Testis (tissue), 2 donors: ENCODE measurements at regions not wholly inside any gene's neighbourhood (a gene's known extent, or its start where the extent isn't known, plus 50 kb on each side); places are given as distances from the start of the nearest gene placed in this dataset.

Experiments used
- DNase-seq: peaks from one replicate; pipeline ENCODE4 v3.0.0-alpha.2; 2019
- H3K27ac ChIP-seq, 2 donors: fragments of 200-600 bp; sonication (generic); one replicate each; pipeline ENCODE4 v1.5.1; 2019
- H3K27me3 ChIP-seq: fragments of 200-600 bp; sonication (generic); one replicate; pipeline ENCODE4 v1.5.1; 2019
- H3K36me3 ChIP-seq: fragments of 200-600 bp; sonication (generic); one replicate; pipeline ENCODE4 v1.5.1; 2017; ENCODE audit warnings: low read depth; ENCODE audit errors: missing control alignments
- H3K4me1 ChIP-seq: fragments of 200-600 bp; sonication (generic); one replicate; pipeline ENCODE4 v1.5.1; 2019
- H3K4me3 ChIP-seq, 2 donors: fragments of 200-600 bp; sonication (generic); one replicate each; pipeline ENCODE4 v1.5.1; 2017 to 2019
- H3K9me3 ChIP-seq: fragments of 200-600 bp; sonication (generic); one replicate; pipeline ENCODE4 v1.5.1; 2017
- POLR2A ChIP-seq: fragments of 450-650 bp; IDR thresholded peaks from one replicate; pipeline ENCODE4 v1.6.1; 2017; ENCODE audit warnings: antibody characterized with exemption, mild to moderate bottlenecking, moderate library complexity
- WGBS, 2 donors: methylation state at CpG; one replicate each; pipeline ENCODE4 v1.1.5; 2018; 5-methylcytosine and 5-hydroxymethylcytosine counted together
- intact Hi-C: fragments of 100-400 bp; cut with DNase I; formaldehyde crosslinking; loops from one replicate; pipeline ENCODE4 v1.15.1; 2023; ENCODE audit warnings: low total_unique reads
- TF ChIP-seq, protein P1 (sequence below), 3 experiments: fragments of 450-650 bp in 2 of 3; fragments of 200-600 bp in 1 of 3; sonication (generic) in 1 of 3; IDR thresholded peaks; one replicate each; pipeline ENCODE4 v1.5.1; 2016 to 2019; ENCODE audit warnings: antibody characterized with exemption in 3 of 3, mild to moderate bottlenecking in 2 of 3, moderate library complexity in 1 of 3

DNA sequence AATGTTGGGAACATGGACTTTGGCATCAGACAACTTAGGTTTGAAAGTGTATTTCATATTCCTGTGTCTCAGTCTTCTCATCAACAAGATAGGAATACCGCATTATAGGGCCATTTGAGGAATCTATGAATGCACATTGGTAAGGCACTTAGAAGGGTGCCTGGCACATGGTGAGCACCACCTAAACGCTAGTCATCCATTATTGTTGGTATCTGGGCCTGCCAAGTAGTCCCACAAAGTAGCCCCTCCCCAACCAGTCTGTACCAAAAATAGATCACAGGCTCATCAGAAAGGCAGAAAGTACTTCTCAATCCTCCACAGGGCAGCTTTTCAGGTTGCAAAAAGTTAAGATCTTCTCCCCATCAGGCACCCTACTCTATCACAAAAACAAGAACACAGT, 162.3 kb upstream of the KLF3 start:
- intact Hi-C loops = no loop called here
- no peak for DNase-seq
- Histone ChIP-seq H3K9me3 (no peaks in the 10 kb centered on the region), H3K4me3 (no peak overlapping the region), H3K27ac (no peak overlapping the region), H3K27me3 (no peaks in the 10 kb centered on the region), H3K4me1 (no peaks in the 10 kb centered on the region), H3K36me3 (no peaks in the 10 kb centered on the region)
- WGBS, 2 donors = 91 to 95% methylated on average over 2 of the region's 2 CpGs
- TF ChIP-seq, protein P1, sequence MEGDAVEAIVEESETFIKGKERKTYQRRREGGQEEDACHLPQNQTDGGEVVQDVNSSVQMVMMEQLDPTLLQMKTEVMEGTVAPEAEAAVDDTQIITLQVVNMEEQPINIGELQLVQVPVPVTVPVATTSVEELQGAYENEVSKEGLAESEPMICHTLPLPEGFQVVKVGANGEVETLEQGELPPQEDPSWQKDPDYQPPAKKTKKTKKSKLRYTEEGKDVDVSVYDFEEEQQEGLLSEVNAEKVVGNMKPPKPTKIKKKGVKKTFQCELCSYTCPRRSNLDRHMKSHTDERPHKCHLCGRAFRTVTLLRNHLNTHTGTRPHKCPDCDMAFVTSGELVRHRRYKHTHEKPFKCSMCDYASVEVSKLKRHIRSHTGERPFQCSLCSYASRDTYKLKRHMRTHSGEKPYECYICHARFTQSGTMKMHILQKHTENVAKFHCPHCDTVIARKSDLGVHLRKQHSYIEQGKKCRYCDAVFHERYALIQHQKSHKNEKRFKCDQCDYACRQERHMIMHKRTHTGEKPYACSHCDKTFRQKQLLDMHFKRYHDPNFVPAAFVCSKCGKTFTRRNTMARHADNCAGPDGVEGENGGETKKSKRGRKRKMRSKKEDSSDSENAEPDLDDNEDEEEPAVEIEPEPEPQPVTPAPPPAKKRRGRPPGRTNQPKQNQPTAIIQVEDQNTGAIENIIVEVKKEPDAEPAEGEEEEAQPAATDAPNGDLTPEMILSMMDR (IDR thresholded peaks at IDR 0.05) = no peak
- TF ChIP-seq POLR2A = no peak

DNA sequence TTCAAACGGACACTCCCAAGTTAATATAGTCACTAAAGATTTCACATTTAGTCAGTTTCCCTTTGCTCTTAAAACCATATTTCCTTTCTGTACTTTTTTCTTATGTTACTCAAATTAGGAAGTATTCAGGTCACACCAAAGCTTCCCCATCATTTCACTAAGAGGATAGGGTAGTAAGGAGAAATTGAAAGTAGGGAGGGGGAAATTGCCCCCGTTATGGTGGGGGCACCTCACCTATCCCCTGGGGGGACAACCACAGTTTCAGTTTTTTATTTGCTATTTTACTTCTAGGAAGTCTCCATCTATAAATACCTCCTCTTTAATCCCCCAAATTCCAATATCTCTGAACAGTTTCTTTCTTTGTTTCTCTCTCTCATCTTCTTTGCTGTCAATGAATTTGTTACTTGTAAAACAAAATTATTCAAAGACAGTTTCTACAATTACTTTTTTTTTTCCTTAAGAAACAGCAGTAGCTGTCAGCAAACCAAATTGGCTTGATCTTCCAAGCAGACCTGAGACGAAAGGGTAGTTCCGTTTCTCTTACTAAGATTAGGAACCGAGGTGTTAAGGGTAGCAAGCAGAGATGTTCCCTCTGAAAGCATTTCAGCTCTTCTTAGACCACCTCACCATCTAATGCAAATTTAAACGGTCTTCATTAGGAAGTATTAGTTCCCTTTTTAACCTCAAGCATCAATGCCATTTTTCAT, 160.2 kb upstream of the KLF3 start:
- Histone ChIP-seq H3K27ac (no peak overlapping the region), H3K9me3 (no peaks in the 10 kb centered on the region), H3K27me3 (no peaks in the 10 kb centered on the region), H3K4me1 (no peaks in the 10 kb centered on the region), H3K36me3 (no peaks in the 10 kb centered on the region), H3K4me3 (no peak overlapping the region)
- WGBS, 2 donors = 86 to 88% methylated on average over 6 of the region's 6 CpGs
- no peak for DNase-seq
- intact Hi-C loops = no loop called here
- no peak for TF ChIP-seq POLR2A
- TF ChIP-seq, protein P1 (IDR thresholded peaks at IDR 0.05) = no peak

DNA sequence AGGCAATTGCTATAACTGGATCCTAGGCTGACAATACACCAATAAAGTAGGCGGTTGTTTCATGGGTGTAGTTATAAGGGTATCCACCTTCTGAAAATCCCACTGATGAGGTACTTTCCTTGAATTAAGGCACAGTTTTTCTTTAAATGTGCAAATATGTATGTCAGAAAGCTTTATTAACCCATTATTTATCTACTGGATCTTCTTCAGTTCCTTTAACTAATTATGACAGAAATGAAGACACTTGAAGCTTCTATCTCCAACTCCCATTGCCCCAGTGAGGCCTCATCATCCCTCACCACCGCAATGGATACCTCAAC, 159.6 kb upstream of the KLF3 start:
- H3K9me3 ChIP-seq = no peaks in the 10 kb centered on the region
- no peaks in the 10 kb centered on the region for H3K4me1 ChIP-seq
- DNase-seq = no peak
- H3K36me3 ChIP-seq = no peaks in the 10 kb centered on the region
- H3K27me3 ChIP-seq = no peaks in the 10 kb centered on the region
- 97 to 98% methylated on average over 2 of the region's 2 CpGs for WGBS, 2 donors
- TF ChIP-seq, protein P1 (IDR thresholded peaks at IDR 0.05) = no peak
- TF ChIP-seq POLR2A = no peak
- no peak overlapping the region for H3K27ac ChIP-seq
- no peak overlapping the region for H3K4me3 ChIP-seq
- intact Hi-C loops = no loop called here

DNA sequence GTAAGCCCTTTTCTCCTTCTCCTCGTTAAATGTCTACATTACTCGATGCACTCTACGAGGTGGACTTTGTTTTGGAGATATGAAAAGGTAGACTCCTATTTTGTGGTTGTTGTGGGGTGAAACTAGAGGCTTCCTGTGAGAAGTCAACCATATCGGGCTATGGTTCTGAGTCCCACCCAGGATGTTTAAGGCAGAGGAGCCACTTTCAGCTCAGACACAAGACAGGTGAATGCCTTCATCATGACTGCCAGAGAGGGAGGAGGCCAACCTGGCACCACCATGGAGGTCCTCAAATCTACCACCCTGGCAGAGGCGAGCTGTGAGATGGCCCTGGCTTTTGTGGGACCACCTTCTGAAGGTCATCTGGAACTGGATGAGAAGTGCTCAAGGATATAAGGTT, 154.4 kb upstream of the KLF3 start:
- intact Hi-C loops = no loop called here
- no peak for DNase-seq
- WGBS, 2 donors = 83 to 88% methylated on average over 5 of the region's 5 CpGs
- H3K36me3 ChIP-seq = no peaks in the 10 kb centered on the region
- no peaks in the 10 kb centered on the region for H3K27me3 ChIP-seq
- no peak overlapping the region for H3K4me3 ChIP-seq
- no peaks in the 10 kb centered on the region for H3K9me3 ChIP-seq
- H3K27ac ChIP-seq = no peak overlapping the region
- TF ChIP-seq POLR2A = no peak
- TF ChIP-seq, protein P1 (IDR thresholded peaks at IDR 0.05) = no peak
- H3K4me1 ChIP-seq = no peaks in the 10 kb centered on the region

DNA sequence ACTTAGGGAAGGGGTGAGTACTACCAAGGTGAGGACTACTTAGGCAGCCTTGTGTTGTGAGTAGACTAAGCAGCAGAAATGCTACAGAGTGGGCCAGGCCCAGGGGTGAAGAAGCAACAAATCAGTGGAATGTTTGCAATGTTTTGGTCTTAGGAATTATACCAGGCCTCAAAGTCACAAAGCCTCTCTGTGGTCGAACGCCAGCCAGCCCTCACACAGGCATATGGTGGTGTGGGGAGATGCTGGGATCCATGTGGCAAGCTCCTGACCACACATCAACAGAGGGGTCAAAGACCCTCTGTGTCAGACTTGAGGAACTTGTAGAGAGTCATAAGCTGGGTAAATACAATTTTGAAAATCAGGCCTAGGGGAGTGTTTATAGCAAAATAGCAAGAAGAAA, 153.8 kb upstream of the KLF3 start:
- TF ChIP-seq, protein P1 (IDR thresholded peaks at IDR 0.05) = no peak
- no peak for TF ChIP-seq POLR2A
- no peaks in the 10 kb centered on the region for H3K36me3 ChIP-seq
- H3K4me1 ChIP-seq = no peaks in the 10 kb centered on the region
- no peak for DNase-seq
- intact Hi-C loops = no loop called here
- no peaks in the 10 kb centered on the region for H3K27me3 ChIP-seq
- no peak overlapping the region for H3K27ac ChIP-seq
- no peak overlapping the region for H3K4me3 ChIP-seq
- WGBS, 2 donors = 98 to 100% methylated on average over 2 of the region's 2 CpGs
- no peaks in the 10 kb centered on the region for H3K9me3 ChIP-seq
